ENCODE measurements at regions not wholly inside any gene's neighbourhood (a gene's known extent, or its start where the extent isn't known, plus 50 kb on each side); places are given as distances from the start of the nearest gene placed in this dataset.

- Mint-ChIP-seq H3K27ac (no peak overlapping the region), H3K4me1 (no peaks in the 10 kb centered on the region), H3K4me3 (no peak overlapping the region), H3K27me3 (ENCODE audit: low read depth in 3 of 3) (peaks cover 6 to 10% (median 8%) of the 10 kb centered on the region in 3 donors), H3K9me3 (peaks cover 0 to 3% (median 0%) of the 10 kb centered on the region in 7 donors), H3K36me3 (no peaks in the 10 kb centered on the region)
- TF ChIP-seq CTCF (IDR thresholded peaks at IDR 0.05), result no peak
- intact Hi-C loops (cut with micrococcal nuclease), result no loop called here
- no peaks in the 10 kb centered on the region for H3K4me1 ChIP-seq (ENCODE audit: control insufficient read depth in 1 of 2, insufficient read depth in 2 of 2, low read length in 2 of 2)
- no peak for DNase-seq
- no peak overlapping the region for H2AFZ ChIP-seq (ENCODE audit: insufficient read depth, low read depth, low read length, poor library complexity, severe bottlenecking)
- H3K27ac ChIP-seq (ENCODE audit: low read depth in 1 of 2, low read length in 2 of 2), result no peak overlapping the region
- H3K4me2 ChIP-seq (replicated peaks; ENCODE audit: extremely low read depth, low read length, poor library complexity, severe bottlenecking), result no peak overlapping the region
- H3K4me3 ChIP-seq (replicated peaks in 1 of 3; ENCODE audit: low read depth in 2 of 3, low read length in 3 of 3), result no peak overlapping the region
- H4K20me1 ChIP-seq (ENCODE audit: insufficient read depth, low read length), result no peaks in the 10 kb centered on the region
- WGBS (ENCODE audit: insufficient coverage), result 60% methylated on average over 6 of the region's 10 CpGs
- no peaks in the 10 kb centered on the region for H3K9me3 ChIP-seq (replicated peaks in 1 of 2; ENCODE audit: control insufficient read depth in 1 of 2, insufficient read depth in 1 of 2, low read length in 2 of 2)
- H3K27me3 ChIP-seq (ENCODE audit: control insufficient read depth in 2 of 2, insufficient read depth in 2 of 2, low read length in 2 of 2), result no peaks in the 10 kb centered on the region
- H3K79me2 ChIP-seq (ENCODE audit: insufficient read depth, low read length), result no peaks in the 10 kb centered on the region
- no peaks in the 10 kb centered on the region for H3K36me3 ChIP-seq (replicated peaks in 1 of 2; ENCODE audit: control insufficient read depth in 1 of 2, insufficient read depth in 2 of 2, low read length in 2 of 2)
- no peak overlapping the region for H3K9ac ChIP-seq (ENCODE audit: insufficient read depth, low read length, poor library complexity, severe bottlenecking)
These were observed 146.9 kb downstream of the MRM1 start for GRCh38 chr17:36748272-36748671.

GRCh38 chr17:36749493-36749892 lies 148.1 kb downstream of the MRM1 start:
- H3K9me3 ChIP-seq (replicated peaks in 1 of 2; ENCODE audit: control insufficient read depth in 1 of 2, insufficient read depth in 1 of 2, low read length in 2 of 2), result no peaks in the 10 kb centered on the region
- Mint-ChIP-seq H3K27me3 (ENCODE audit: low read depth in 3 of 3) (peaks cover 10 to 11% (median 11%) of the 10 kb centered on the region in 3 donors), H3K27ac (no peak overlapping the region), H3K9me3 (peaks cover 0 to under 1% (median 0%) of the 10 kb centered on the region in 7 donors), H3K36me3 (no peaks in the 10 kb centered on the region), H3K4me1 (no peaks in the 10 kb centered on the region), H3K4me3 (no peak overlapping the region)
- H3K4me2 ChIP-seq (replicated peaks; ENCODE audit: extremely low read depth, low read length, poor library complexity, severe bottlenecking), result no peak overlapping the region
- no peak overlapping the region for H2AFZ ChIP-seq (ENCODE audit: insufficient read depth, low read depth, low read length, poor library complexity, severe bottlenecking)
- 96% methylated on average over 10 of the region's 17 CpGs for WGBS (ENCODE audit: insufficient coverage)
- intact Hi-C loops (cut with micrococcal nuclease), result no loop called here
- H3K36me3 ChIP-seq (replicated peaks in 1 of 2; ENCODE audit: control insufficient read depth in 1 of 2, insufficient read depth in 2 of 2, low read length in 2 of 2), result no peaks in the 10 kb centered on the region
- H3K27ac ChIP-seq (ENCODE audit: low read depth in 1 of 2, low read length in 2 of 2), result no peak overlapping the region
- H3K4me1 ChIP-seq (ENCODE audit: control insufficient read depth in 1 of 2, insufficient read depth in 2 of 2, low read length in 2 of 2), result no peaks in the 10 kb centered on the region
- H3K79me2 ChIP-seq (ENCODE audit: insufficient read depth, low read length), result no peaks in the 10 kb centered on the region
- no peak overlapping the region for H3K9ac ChIP-seq (ENCODE audit: insufficient read depth, low read length, poor library complexity, severe bottlenecking)
- H3K4me3 ChIP-seq (replicated peaks in 1 of 3; ENCODE audit: low read depth in 2 of 3, low read length in 3 of 3), result no peak overlapping the region
- H4K20me1 ChIP-seq (ENCODE audit: insufficient read depth, low read length), result no peaks in the 10 kb centered on the region
- H3K27me3 ChIP-seq (ENCODE audit: control insufficient read depth in 2 of 2, insufficient read depth in 2 of 2, low read length in 2 of 2), result no peaks in the 10 kb centered on the region
- DNase-seq, result no peak
- no peak for TF ChIP-seq CTCF (IDR thresholded peaks at IDR 0.05)
